Testis (tissue), 2 donors: ENCODE measurements at regions not wholly inside any gene's neighbourhood (a gene's known extent, or its start where the extent isn't known, plus 50 kb on each side); places are given as distances from the start of the nearest gene placed in this dataset.

ENCODE experiments used
- CTCF ChIP-seq, 3 experiments: fragments of 450-650 bp in 2 of 3; fragments of 200-600 bp in 1 of 3; sonication (generic) in 1 of 3; IDR thresholded peaks; one replicate each; pipeline ENCODE4 v1.5.1; 2016 to 2019; ENCODE audit warnings: antibody characterized with exemption in 3 of 3, mild to moderate bottlenecking in 2 of 3, moderate library complexity in 1 of 3
- POLR2A ChIP-seq: fragments of 450-650 bp; IDR thresholded peaks from one replicate; pipeline ENCODE4 v1.6.1; 2017; ENCODE audit warnings: antibody characterized with exemption, mild to moderate bottlenecking, moderate library complexity

GRCh38 chr4:105050896-105051295, 95.8 kb upstream of the TET2 start:
- TF ChIP-seq CTCF (IDR thresholded peaks at IDR 0.05) (no peak), POLR2A (no peak)
